ENCODE measurements at regions not wholly inside any gene's neighbourhood (a gene's known extent, or its start where the extent isn't known, plus 50 kb on each side); places are given as distances from the start of the nearest gene placed in this dataset.
A peak's percentile ranks its signal among the peaks of the same experiment; 100 is the strongest.

GRCh38 chr6:109295109-109295773 lies 87.0 kb downstream of the CD164 start:
- Histone ChIP-seq H3K9me3 (no peaks in the 10 kb centered on the region), H3K27ac (peak overlapping the region; percentile 73), H3K4me1 (peaks cover 39% of the 10 kb centered on the region), H3K4me3 (no peak overlapping the region), H3K27me3 (ENCODE audit: insufficient read depth in 3 of 3, low read length in 2 of 3) (no peaks in the 10 kb centered on the region), H3K36me3 (ENCODE audit: insufficient read depth in 1 of 2, low read depth in 1 of 2) (no peaks in the 10 kb centered on the region)
- intact Hi-C loops (cut with DNase I): no loop called here
- 60 to 70% (median 62%) methylated on average over 5 of the region's 5 CpGs for WGBS, 3 donors
- DNase-seq (no peak), ATAC-seq (no peak)
- no peak for TF ChIP-seq CTCF (IDR thresholded peaks at IDR 0.05)

- peak overlapping the region; percentile 73 for H3K27ac ChIP-seq
These were observed 89.2 kb downstream of the CD164 start for GRCh38 chr6:109292983-109293586.

GRCh38 chr6:109292420-109292819 lies 89.8 kb downstream of the CD164 start:
- TF ChIP-seq CTCF (IDR thresholded peaks at IDR 0.05): peak; percentile 15
- DNase-seq (peak in 1 of 2 donors; percentile 71), ATAC-seq (peak; percentile 62 to 85 (median 81))
- Histone ChIP-seq H3K27ac (peak overlapping the region; percentile 73), H3K4me1 (peaks cover 25% of the 10 kb centered on the region), H3K4me3 (no peak overlapping the region), H3K9me3 (no peaks in the 10 kb centered on the region), H3K36me3 (ENCODE audit: insufficient read depth in 1 of 2, low read depth in 1 of 2) (no peaks in the 10 kb centered on the region), H3K27me3 (ENCODE audit: insufficient read depth in 3 of 3, low read length in 2 of 3) (no peaks in the 10 kb centered on the region)
- WGBS, 3 donors: 24 to 40% (median 33%) methylated on average over 2 of the region's 2 CpGs
- intact Hi-C loops (cut with DNase I): loop anchor here (5.0 kb wide), 2 partner anchors 65 to 105 kb away; no protein-coding TSS in a partner anchor

More at GRCh38 chr6:109292983-109293586, 89.2 kb downstream of the CD164 start:
- Histone ChIP-seq H3K9me3 (no peaks in the 10 kb centered on the region), H3K4me3 (no peak overlapping the region), H3K27me3 (ENCODE audit: insufficient read depth in 3 of 3, low read length in 2 of 3) (no peaks in the 10 kb centered on the region), H3K4me1 (peaks cover 25% of the 10 kb centered on the region), H3K36me3 (ENCODE audit: insufficient read depth in 1 of 2, low read depth in 1 of 2) (no peaks in the 10 kb centered on the region)
- TF ChIP-seq CTCF (IDR thresholded peaks at IDR 0.05): no peak
- WGBS, 3 donors: 89 to 93% (median 91%) methylated on average over 2 of the region's 2 CpGs
- DNase-seq: no peak
- intact Hi-C loops (cut with DNase I): loop anchor here (5.0 kb wide), 2 partner anchors 66 to 106 kb away; no protein-coding TSS in a partner anchor
- peak in 1 of 4 donors; percentile 5 for ATAC-seq

GRCh38 chr6:109291902-109292301 lies 90.4 kb downstream of the CD164 start:
- Histone ChIP-seq H3K27me3 (ENCODE audit: insufficient read depth in 3 of 3, low read length in 2 of 3) (no peaks in the 10 kb centered on the region), H3K36me3 (ENCODE audit: insufficient read depth in 1 of 2, low read depth in 1 of 2) (no peaks in the 10 kb centered on the region), H3K27ac (peak overlapping the region; percentile 73), H3K4me3 (no peak overlapping the region), H3K9me3 (no peaks in the 10 kb centered on the region), H3K4me1 (peaks cover 25% of the 10 kb centered on the region)
- intact Hi-C loops (cut with DNase I): loop anchor here (2.0 to 5.0 kb wide), 3 partner anchors 47 to 105 kb away; no protein-coding TSS in a partner anchor
- ATAC-seq (no peak), DNase-seq (no peak)
- no peak for TF ChIP-seq CTCF (IDR thresholded peaks at IDR 0.05)
- WGBS, 3 donors: 63 to 76% (median 70%) methylated on average over 2 of the region's 2 CpGs

All from psoas muscle (tissue), 7 donors.